ENCODE measurements at regions not wholly inside any gene's neighbourhood (a gene's known extent, or its start where the extent isn't known, plus 50 kb on each side); places are given as distances from the start of the nearest gene placed in this dataset.

DNA sequence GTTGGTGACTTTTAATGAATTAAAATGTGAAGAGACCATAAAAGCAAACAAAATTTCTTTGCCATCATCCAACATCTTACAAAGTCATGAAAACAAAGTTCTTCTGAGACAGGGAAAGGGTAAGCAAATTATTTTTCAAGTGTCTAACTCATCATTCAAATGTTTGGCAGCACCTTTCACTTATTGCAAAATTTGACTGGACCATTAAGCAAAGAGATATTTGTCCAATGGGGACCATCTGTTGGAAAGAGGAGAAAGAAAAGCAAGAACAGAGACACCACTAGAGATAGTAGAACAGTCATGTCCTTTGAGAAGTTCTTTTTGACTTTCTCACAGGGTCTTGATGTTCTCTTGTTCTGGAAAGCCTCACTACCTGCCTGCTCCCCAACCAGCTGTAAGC is 330.1 kb downstream of the PAPSS1 start:
- H3K4me2 ChIP-seq (ENCODE audit: low read depth, low read length, poor library complexity, severe bottlenecking) = no peak overlapping the region

DNA sequence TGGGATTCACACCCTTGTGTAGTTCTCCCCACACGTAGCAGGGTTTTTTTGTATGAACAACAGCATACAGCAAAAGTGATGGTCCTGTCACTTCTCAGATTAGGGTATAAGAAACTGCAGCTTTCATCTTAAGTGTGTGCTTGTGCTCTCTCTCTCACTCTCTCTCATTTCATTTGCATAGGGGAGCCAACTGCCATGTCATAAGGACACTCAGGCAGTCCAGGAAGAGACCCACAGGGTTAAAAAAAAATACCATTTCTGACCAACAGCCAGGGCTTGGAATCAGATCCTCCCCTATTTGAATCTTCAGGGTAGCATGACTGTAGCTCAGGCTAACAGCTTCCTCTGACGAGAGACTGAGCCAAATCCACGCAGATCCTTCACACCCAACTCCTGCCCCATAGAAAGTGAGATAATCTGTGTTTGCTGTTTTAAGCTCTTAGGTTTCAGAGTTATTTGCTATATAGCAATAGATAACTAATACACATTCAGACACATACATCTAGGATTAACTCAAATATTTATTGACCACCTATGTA is 331.2 kb downstream of the PAPSS1 start:
- Histone ChIP-seq H2AFZ (ENCODE audit: low read depth, low read length, severe bottlenecking) (no peak overlapping the region), H3K27me3 (ENCODE audit: low read length) (no peaks in the 10 kb centered on the region), H4K20me1 (ENCODE audit: low read depth, low read length) (no peaks in the 10 kb centered on the region), H3K4me3 (ENCODE audit: insufficient read depth, low read length, poor library complexity, severe bottlenecking) (no peak overlapping the region), H3K27ac (ENCODE audit: low read depth, low read length) (no peak overlapping the region), H3K9me2 (replicated peaks; ENCODE audit: insufficient read depth, low read length) (no peaks in the 10 kb centered on the region), H3K9ac (ENCODE audit: low read length) (no peak overlapping the region), H3K36me3 (ENCODE audit: low read length) (no peaks in the 10 kb centered on the region), H3K4me2 (ENCODE audit: low read depth, low read length, poor library complexity, severe bottlenecking) (no peak overlapping the region), H3K9me3 (ENCODE audit: insufficient read depth, low read length) (no peaks in the 10 kb centered on the region), H3F3A (ENCODE audit: insufficient read depth) (no peaks in the 10 kb centered on the region), H3K79me2 (ENCODE audit: insufficient read depth, low read length) (no peaks in the 10 kb centered on the region)
- TF ChIP-seq, protein P1, sequence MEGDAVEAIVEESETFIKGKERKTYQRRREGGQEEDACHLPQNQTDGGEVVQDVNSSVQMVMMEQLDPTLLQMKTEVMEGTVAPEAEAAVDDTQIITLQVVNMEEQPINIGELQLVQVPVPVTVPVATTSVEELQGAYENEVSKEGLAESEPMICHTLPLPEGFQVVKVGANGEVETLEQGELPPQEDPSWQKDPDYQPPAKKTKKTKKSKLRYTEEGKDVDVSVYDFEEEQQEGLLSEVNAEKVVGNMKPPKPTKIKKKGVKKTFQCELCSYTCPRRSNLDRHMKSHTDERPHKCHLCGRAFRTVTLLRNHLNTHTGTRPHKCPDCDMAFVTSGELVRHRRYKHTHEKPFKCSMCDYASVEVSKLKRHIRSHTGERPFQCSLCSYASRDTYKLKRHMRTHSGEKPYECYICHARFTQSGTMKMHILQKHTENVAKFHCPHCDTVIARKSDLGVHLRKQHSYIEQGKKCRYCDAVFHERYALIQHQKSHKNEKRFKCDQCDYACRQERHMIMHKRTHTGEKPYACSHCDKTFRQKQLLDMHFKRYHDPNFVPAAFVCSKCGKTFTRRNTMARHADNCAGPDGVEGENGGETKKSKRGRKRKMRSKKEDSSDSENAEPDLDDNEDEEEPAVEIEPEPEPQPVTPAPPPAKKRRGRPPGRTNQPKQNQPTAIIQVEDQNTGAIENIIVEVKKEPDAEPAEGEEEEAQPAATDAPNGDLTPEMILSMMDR (IDR thresholded peaks at IDR 0.05; ENCODE audit: insufficient read depth, low read length, poor library complexity, severe bottlenecking) = no peak
- no peak for TF ChIP-seq EZH2phosphoT487 (conservative IDR thresholded peaks at IDR 0.05; ENCODE audit: low read length)

More for the DNA sequence above, 330.1 kb downstream of the PAPSS1 start:
- no peaks in the 10 kb centered on the region for H4K20me1 ChIP-seq (ENCODE audit: low read depth, low read length)
- no peak overlapping the region for H2AFZ ChIP-seq (ENCODE audit: low read depth, low read length, severe bottlenecking)
- no peaks in the 10 kb centered on the region for H3F3A ChIP-seq (ENCODE audit: insufficient read depth)
- no peaks in the 10 kb centered on the region for H3K79me2 ChIP-seq (ENCODE audit: insufficient read depth, low read length)
- H3K27ac ChIP-seq (ENCODE audit: low read depth, low read length) = no peak overlapping the region
- H3K36me3 ChIP-seq (ENCODE audit: low read length) = no peaks in the 10 kb centered on the region
- H3K4me3 ChIP-seq (ENCODE audit: insufficient read depth, low read length, poor library complexity, severe bottlenecking) = no peak overlapping the region
- H3K9ac ChIP-seq (ENCODE audit: low read length) = no peak overlapping the region
- no peaks in the 10 kb centered on the region for H3K9me2 ChIP-seq (replicated peaks; ENCODE audit: insufficient read depth, low read length)
- no peaks in the 10 kb centered on the region for H3K27me3 ChIP-seq (ENCODE audit: low read length)
- TF ChIP-seq, protein P1 (IDR thresholded peaks at IDR 0.05; ENCODE audit: insufficient read depth, low read length, poor library complexity, severe bottlenecking) = no peak
- TF ChIP-seq EZH2phosphoT487 (conservative IDR thresholded peaks at IDR 0.05; ENCODE audit: low read length) = no peak
- H3K9me3 ChIP-seq (ENCODE audit: insufficient read depth, low read length) = no peaks in the 10 kb centered on the region

DNA sequence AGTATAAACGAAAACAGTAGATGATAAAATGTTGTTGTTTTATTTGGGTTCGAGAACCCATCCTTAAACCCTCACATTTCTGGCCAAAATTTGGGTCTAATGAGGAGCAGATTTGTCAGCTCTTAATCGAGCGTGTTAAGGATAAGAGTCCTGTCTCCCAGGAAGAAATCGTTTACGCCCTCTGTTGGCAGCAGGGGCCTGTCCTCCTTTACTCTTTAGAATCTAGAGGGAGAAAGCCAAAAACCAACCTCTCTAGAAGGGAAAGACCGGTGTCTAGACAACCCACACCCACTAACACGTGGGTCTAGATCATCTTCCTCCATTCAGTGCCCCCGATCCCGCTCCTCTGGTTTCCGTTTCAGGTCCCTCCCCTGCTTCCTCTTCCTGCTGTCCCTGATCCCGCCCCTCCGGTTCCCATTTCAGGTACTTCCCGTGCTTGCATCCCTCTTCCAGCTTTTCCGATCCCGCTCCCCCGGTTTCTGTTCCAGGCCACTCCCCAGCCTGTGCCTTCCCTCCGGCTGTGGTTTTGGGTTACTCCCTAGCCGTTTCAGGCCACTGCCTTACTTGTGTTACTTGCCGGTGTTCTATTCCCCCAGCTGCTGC is 339.1 kb downstream of the PAPSS1 start:
- no peaks in the 10 kb centered on the region for H3K9me2 ChIP-seq (replicated peaks; ENCODE audit: insufficient read depth, low read length)
- H3K27me3 ChIP-seq (ENCODE audit: low read length) = no peaks in the 10 kb centered on the region
- H3K27ac ChIP-seq (ENCODE audit: low read depth, low read length) = no peak overlapping the region
- TF ChIP-seq, protein P1 (IDR thresholded peaks at IDR 0.05; ENCODE audit: insufficient read depth, low read length, poor library complexity, severe bottlenecking) = no peak
- TF ChIP-seq EZH2phosphoT487 (conservative IDR thresholded peaks at IDR 0.05; ENCODE audit: low read length) = no peak
- no peaks in the 10 kb centered on the region for H3F3A ChIP-seq (ENCODE audit: insufficient read depth)
- H3K36me3 ChIP-seq (ENCODE audit: low read length) = no peaks in the 10 kb centered on the region
- H3K79me2 ChIP-seq (ENCODE audit: insufficient read depth, low read length) = no peaks in the 10 kb centered on the region
- H3K4me2 ChIP-seq (ENCODE audit: low read depth, low read length, poor library complexity, severe bottlenecking) = no peak overlapping the region
- H2AFZ ChIP-seq (ENCODE audit: low read depth, low read length, severe bottlenecking) = no peak overlapping the region
- no peak overlapping the region for H3K9ac ChIP-seq (ENCODE audit: low read length)
- no peaks in the 10 kb centered on the region for H3K9me3 ChIP-seq (ENCODE audit: insufficient read depth, low read length)
- no peaks in the 10 kb centered on the region for H4K20me1 ChIP-seq (ENCODE audit: low read depth, low read length)
- no peak overlapping the region for H3K4me3 ChIP-seq (ENCODE audit: insufficient read depth, low read length, poor library complexity, severe bottlenecking)

Data from SU-DHL-6 (cell line).